ENCODE measurements at regions not wholly inside any gene's neighbourhood (a gene's known extent, or its start where the extent isn't known, plus 50 kb on each side); places are given as distances from the start of the nearest gene placed in this dataset.

DNA sequence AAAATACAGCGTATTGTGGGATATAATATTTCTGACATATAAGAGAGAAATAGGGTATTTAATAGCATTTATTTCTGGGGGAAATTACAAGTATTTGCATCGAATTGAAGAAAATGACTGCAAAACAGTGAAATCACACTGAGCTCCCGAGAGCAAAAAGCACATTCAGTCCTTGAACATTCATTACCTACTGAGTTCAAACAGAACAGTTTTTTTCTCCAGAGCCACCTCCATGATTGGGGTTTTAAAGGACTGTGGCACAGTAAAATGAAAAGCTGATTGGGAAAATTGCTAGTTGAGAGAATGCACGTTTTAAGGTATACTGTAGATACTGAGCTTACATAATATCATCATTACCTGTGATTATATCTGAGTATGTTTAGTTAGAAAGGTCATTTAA, 58.0 kb upstream of the TRPC4 start:
- intact Hi-C loops (cut with DNase I; ENCODE audit: low total_unique reads) = no loop called here
- Histone ChIP-seq H3K36me3 (no peaks in the 10 kb centered on the region), H3K4me3 (no peak overlapping the region), H3K4me1 (no peaks in the 10 kb centered on the region), H3K9me3 (no peaks in the 10 kb centered on the region), H3K27me3 (no peaks in the 10 kb centered on the region), H3K27ac (no peak overlapping the region)
- WGBS, 2 donors (ENCODE audit: low coverage in 1 of 2) = 62 to 68% methylated on average over 4 of the region's 4 CpGs
- no peak for DNase-seq
- in situ Hi-C loops (cut with MboI; ENCODE audit: low pct_ligation_motif_present in 1 of 4, low pct_unique_long_range_greater_than_20kb in 1 of 4, low sequenced_read_pairs in 3 of 4) = no loop called here
- no peak for TF ChIP-seq POLR2A (IDR thresholded peaks at IDR 0.05)
- TF ChIP-seq POLR2AphosphoS5 (IDR thresholded peaks at IDR 0.05) = no peak
- TF ChIP-seq EP300 (IDR thresholded peaks at IDR 0.05; ENCODE audit: low read depth) = no peak
- no peak for TF ChIP-seq CTCF (IDR thresholded peaks at IDR 0.05)

GRCh38 chr13:37925878-37926473, 56.4 kb upstream of the TRPC4 start:
- in situ Hi-C loops (cut with MboI; ENCODE audit: low pct_ligation_motif_present in 1 of 4, low pct_unique_long_range_greater_than_20kb in 1 of 4, low sequenced_read_pairs in 3 of 4) (no loop called here), intact Hi-C loops (cut with DNase I; ENCODE audit: low total_unique reads) (no loop called here)
- Histone ChIP-seq H3K27ac (peak overlapping the region in 2 of 4 donors; percentile 9 to 22), H3K36me3 (no peaks in the 10 kb centered on the region), H3K27me3 (no peaks in the 10 kb centered on the region), H3K9me3 (no peaks in the 10 kb centered on the region), H3K4me1 (no peaks in the 10 kb centered on the region), H3K4me3 (no peak overlapping the region)
- 57 to 64% methylated on average over 6 to 7 of the region's 7 CpGs for WGBS, 2 donors (ENCODE audit: low coverage in 1 of 2)
- TF ChIP-seq POLR2A (IDR thresholded peaks at IDR 0.05) (no peak), POLR2AphosphoS5 (IDR thresholded peaks at IDR 0.05) (peak in 1 of 3 donors; percentile 43)
- no peak for DNase-seq

DNA sequence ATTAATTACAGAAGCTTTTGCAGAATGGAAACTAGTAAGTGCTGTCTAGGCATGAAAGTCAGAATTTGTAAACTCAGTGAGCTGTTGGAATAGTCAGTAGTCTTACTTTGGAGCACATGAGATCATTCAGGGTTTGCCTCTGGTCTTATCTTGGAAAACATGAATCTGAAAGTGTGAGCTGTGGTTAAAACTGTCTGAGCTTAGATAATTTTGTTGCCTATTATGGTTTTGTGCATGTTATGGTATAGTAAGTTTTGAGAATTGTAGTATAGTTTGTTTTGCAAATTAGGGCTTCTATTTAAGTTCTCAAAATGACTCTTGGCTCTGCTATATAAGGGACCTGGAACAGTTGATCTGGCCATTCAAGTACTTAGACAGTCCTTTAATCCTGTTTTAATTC, 53.7 kb upstream of the TRPC4 start:
- DNase-seq = no peak
- H3K36me3 ChIP-seq = no peaks in the 10 kb centered on the region
- no peak overlapping the region for H3K27ac ChIP-seq
- in situ Hi-C loops (cut with MboI; ENCODE audit: low pct_ligation_motif_present in 1 of 4, low pct_unique_long_range_greater_than_20kb in 1 of 4, low sequenced_read_pairs in 3 of 4) (no loop called here), intact Hi-C loops (cut with DNase I; ENCODE audit: low total_unique reads) (no loop called here)
- no peak overlapping the region for H3K4me3 ChIP-seq
- no peaks in the 10 kb centered on the region for H3K4me1 ChIP-seq
- TF ChIP-seq EP300 (IDR thresholded peaks at IDR 0.05; ENCODE audit: low read depth) (no peak), POLR2A (IDR thresholded peaks at IDR 0.05) (no peak), CTCF (IDR thresholded peaks at IDR 0.05) (no peak), POLR2AphosphoS5 (IDR thresholded peaks at IDR 0.05) (no peak)
- H3K9me3 ChIP-seq = no peaks in the 10 kb centered on the region
- no peaks in the 10 kb centered on the region for H3K27me3 ChIP-seq

- no peak for TF ChIP-seq POLR2A (IDR thresholded peaks at IDR 0.05)
- TF ChIP-seq CTCF (IDR thresholded peaks at IDR 0.05) = no peak
- TF ChIP-seq POLR2AphosphoS5 (IDR thresholded peaks at IDR 0.05) = no peak
- TF ChIP-seq EP300 (IDR thresholded peaks at IDR 0.05; ENCODE audit: low read depth) = no peak
- in situ Hi-C loops (cut with MboI; ENCODE audit: low pct_ligation_motif_present in 1 of 4, low pct_unique_long_range_greater_than_20kb in 1 of 4, low sequenced_read_pairs in 3 of 4) (no loop called here), intact Hi-C loops (cut with DNase I; ENCODE audit: low total_unique reads) (no loop called here)
- Histone ChIP-seq H3K36me3 (no peaks in the 10 kb centered on the region), H3K9me3 (no peaks in the 10 kb centered on the region), H3K4me3 (no peak overlapping the region), H3K27me3 (no peaks in the 10 kb centered on the region), H3K27ac (no peak overlapping the region), H3K4me1 (no peaks in the 10 kb centered on the region)
- 55 to 65% methylated on average over 4 of the region's 4 CpGs for WGBS, 2 donors (ENCODE audit: low coverage in 1 of 2)
- no peak for DNase-seq
Observed at GRCh38 chr13:37919329-37919880, 49.8 kb upstream of the TRPC4 start.

Data from transverse colon (tissue), 4 donors.